Ureter (tissue), 1 donor: ENCODE measurements at regions not wholly inside any gene's neighbourhood (a gene's known extent, or its start where the extent isn't known, plus 50 kb on each side); places are given as distances from the start of the nearest gene placed in this dataset.

Experiments used
- DNase-seq: peaks from one replicate; pipeline ENCODE4 v3.0.0-alpha.2; 2020; ENCODE audit warnings: low spot score
- donor health status: DM: yes; HTN: yes; CAD: no.

DNA sequence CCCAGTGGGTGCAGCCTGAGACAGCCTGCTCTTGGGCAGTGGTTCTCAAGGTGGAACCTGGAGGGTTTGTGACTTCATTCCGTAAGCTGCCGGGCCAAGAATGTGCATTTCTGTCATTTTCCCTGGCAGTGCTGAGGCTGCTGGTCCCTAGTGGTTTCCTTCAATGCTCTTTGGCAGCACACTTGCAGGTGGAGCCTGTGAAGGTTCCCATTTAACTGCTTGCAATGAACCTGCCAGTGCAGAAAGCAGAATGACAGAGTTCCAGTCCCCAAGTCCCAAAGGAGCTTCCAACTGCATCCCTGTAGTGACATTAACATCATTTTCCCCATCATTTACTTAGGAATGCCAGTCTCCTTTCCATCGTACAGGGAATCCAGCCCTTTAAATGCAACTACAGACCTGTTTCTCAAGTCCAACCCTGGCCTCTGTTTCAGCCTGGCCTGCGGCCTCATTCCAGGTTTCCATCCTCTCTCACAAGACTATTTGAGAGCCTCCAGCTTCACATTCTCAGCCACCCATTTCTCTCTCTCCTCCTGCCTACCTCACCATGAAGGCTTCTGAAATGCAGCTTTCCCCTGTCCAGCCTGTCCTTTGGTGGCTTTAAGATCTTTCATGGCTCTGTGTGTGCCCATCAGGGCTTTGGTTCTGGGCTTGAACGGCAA is 149.7 kb upstream of the GGTLC1 start:
- no peak for DNase-seq

DNA sequence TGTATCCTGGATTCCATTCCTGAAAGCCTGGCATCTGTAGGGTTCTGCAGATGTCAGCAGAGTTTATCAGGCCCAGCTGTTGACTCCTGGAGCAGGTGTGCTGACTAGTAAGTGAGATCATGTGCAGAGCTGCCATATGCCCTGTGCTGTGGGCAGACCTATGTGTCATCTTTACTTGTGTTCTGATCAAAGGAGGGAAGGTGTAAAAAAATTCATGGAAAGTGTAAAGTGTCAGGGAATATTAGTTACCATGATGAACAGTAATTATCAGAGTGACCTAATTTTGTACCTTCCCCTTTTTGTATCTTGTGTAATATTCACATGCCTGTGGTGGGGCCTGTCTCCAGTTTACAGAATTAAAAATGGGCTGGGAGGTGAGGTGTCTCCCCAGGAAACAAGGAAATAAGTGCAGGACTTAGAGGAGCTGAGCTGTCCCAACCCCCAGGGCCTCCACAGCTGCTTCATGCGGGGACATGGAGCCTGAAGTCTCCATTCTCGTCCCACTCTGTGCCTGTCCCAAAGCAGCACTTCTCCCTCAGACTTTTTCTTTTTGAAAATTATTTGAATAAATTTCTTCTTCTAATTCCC is 148.2 kb upstream of the GGTLC1 start:
- no peak for DNase-seq

DNA sequence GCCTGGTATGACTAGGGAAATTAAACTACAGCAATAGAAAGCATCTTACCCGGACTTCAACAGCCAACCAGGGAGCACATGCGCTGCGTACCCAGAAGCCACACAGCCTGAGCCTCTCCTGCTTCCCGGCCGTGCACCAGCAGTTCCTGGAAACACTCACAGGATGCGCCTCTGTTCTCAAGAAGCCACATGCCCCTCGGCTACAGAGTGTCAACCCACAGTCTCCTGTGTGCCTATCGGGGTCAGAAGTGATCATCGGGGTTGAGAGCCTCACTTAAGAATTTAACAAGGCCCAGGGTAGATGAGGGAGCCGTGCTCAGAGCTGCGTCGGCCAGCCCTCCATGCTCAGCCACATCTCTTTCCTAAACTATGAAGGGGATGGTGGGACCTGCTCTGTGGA is 147.2 kb upstream of the GGTLC1 start:
- DNase-seq: no peak

DNA sequence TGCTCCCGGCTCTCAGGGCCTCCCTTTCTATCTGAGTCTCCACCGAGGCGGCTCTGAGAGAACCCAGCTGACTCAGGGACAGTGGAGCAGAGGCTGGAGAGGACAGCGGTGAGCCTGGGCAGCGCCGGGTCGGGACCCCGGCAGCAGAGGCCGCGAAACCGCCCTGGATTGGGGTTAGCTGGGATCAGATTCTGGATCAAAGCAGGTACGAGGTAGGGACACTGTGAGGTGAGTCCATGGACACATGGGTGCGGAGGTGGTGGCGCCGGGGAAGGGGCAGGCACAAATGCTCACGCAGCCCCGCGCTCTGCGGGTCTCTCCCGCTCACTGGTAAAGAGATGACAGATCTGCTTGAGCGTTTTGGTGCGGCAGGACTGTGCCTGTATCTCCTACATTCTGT is 146.4 kb upstream of the GGTLC1 start:
- no peak for DNase-seq

DNA sequence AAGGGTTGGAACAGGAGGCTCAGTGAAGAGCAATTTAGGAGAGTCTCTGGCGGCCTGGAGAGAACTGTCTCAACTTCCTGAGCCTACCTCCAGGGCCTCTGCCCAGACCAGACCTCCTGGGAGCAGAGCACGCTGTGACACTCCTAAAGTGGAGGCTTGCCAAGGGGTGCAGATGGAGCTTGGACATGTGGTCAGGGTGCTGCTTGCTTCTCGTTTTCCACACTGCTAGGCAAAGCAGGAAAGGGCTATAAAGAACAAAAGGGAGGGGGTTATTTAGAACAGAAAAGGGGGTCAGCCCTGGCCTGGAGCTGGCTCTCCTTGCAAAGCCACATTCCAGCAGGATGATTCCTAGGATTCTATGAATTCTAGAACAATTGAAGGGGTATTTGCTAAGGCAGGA is 145.7 kb upstream of the GGTLC1 start:
- no peak for DNase-seq

DNA sequence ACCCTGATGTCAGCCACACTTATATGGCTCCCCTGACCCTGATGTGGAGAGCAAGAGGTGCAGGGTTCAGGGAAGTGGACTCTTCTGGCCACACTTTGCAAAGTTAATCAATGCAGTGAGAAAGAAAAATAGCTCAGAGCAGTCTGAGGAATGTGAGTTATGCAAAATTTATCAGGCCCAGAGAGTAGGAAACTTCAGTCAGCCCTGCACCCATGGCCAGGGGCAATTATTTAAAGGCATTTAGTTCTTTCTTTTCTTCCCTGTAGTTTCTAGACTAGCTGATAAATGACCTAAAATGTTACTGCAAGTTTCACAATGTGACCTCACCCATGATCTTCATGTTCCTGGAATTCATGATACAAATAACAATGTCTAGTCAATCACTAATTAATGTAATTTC is 143.7 kb upstream of the GGTLC1 start:
- no peak for DNase-seq

DNA sequence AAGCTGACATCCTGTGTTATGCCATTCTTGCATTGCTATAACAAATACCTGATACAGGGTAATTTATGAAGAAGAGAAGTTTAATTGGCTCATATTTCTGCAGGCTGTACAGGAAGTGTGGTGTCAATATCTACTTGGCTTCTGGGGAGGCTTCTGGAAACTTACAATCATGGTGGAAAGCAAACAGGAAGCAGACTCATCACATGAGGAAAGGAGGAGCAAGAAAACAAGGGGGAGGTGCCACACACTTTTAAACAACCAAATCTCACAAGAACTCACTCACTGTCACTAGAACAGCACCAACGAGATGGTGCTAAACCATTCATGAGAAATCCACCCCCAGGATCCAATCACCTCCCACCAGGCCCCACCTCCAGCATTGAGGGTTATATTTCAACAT is 143.1 kb upstream of the GGTLC1 start:
- DNase-seq: no peak

DNA sequence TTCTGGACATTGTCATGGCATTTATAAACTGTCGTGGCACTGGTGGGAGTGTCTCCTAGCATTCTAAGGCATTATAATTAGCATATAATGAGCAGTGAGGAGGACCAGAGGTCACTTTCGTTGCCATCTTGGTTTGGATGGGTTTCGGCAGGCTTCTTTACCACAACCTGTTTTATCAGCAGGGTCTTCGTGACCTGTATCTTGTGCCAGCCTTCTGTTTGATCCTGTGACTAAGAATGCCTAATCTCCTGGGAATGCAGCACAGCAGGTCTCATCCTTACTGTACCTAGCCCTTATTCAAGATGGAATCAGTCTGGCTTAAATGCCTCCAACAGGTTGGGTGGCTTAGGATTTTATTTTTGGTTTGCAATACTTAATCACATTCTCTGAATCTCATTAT is 142.7 kb upstream of the GGTLC1 start:
- no peak for DNase-seq

DNA sequence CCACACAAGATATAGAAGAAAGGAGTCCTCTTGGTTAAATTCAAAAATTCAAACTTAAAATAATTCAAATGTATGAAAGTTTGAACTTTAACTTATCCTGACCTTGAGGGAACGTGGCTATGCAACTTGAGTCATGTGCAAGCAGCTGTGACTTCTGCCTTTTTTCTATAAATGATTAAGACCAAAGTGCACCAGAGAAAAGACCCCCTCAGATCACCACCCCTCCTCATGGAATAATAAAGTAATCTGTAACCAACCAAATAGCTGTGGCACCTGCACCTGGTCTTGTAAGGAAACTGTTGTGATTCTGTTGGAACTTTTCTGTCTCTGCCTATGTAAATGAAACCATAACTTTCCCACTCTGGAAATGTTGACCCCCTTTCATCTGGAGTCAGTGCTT is 141.1 kb upstream of the GGTLC1 start:
- no peak for DNase-seq

DNA sequence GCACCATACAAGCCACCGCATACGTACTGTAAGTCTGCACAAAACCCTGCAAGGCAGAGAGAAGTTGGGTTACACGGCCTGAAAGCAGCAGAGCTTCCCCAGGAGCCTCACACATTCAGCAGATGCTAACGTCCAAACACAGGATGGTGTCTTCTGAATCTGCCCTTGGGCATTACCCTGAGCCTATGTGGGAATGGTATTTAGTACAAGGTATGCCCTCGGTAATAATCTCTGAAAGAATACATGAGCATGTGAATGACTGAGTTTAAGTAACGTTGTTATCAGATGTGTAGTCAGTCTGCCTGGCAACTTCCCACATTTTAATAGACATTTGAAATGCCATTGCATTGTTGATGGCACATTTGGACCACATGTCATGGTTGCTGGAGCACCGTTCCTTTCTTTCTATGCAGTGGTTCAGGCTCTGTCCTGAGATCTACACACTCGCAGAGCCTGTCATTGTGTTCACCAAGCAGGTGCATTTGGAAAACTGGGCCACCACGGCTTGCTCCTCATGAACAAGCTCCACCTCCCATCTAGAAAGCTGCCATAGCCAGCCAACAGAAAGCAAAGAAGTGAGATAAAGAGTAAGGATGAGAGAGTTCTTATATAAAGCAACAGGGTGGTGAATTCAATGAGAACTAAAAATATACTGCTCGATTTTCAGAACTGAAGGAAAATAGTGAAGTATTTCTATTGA is 136.5 kb upstream of the GGTLC1 start:
- no peak for DNase-seq

DNA sequence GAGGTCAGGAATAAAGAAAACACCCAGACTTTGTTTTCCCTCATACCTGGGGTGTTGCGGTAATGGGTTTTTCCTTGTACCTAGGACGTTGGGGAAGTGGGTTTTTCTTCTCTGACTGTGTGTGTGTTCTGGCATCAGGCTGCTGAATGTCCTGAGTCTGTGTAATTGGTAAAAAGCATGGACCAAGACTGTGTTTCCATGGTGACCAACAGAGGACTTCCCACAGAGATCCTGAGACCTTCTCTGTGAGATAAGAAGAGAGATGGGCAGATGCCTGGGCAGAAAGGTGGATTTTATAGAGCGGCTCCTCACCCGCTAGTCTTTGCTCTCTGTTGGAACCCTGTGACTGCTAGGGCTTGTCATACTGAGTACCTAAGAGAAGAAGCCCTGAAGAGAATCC is 135.4 kb upstream of the GGTLC1 start:
- DNase-seq: no peak

DNA sequence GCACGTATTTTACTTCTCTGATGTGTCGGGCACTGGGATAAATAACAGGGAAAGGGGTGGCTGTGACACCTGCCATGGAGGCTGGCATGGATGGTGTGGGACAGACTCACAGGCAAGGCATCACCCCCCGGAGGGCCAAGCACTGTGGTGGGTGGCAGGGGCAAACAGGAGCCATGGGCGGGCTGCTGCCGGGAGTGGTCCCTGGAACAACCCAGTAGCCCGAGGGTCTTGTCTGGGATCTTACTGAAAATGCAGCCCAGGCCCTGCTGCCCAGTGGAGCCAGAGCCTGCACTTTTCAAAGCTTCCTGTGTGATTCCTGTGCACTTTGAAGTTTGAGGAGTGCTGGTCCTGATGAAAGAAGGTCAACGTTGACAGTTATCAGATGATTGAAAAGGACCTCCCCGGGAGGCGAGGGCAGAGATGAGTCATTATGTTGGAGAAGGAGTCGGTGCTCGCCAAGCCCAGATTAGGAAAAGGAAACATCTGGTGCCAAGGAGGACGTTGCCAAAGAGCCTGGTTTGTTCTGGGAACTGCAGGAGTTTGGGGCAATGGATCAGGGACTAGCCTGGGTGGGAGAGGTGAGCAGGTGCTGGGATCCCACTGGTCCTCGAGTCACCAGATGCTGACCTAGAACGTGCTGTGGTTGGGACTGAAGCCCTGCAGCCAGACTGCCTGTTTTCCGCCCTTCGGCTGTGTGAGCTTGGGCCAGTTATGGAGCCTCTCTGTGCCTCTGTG is 130.0 kb upstream of the GGTLC1 start:
- no peak for DNase-seq

DNA sequence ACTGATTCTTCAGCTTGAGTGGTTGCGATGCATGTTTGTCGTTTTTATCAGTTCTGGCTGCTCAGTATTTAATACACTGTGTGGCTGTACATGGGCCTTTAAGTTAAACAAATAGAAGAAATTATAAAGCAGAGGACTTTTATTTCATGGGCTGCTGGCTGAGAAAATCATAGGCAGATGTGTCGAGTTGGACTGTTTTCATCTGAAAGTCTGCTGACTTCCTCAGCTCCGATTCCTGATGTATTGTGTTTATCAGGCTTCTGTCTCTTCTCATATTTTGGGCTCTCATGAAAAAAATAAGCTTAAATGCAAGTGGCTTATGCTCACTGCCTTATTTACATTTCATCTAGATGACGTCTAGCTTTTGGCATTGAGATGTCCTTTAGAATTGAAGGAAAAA is 129.5 kb upstream of the GGTLC1 start:
- DNase-seq: no peak

DNA sequence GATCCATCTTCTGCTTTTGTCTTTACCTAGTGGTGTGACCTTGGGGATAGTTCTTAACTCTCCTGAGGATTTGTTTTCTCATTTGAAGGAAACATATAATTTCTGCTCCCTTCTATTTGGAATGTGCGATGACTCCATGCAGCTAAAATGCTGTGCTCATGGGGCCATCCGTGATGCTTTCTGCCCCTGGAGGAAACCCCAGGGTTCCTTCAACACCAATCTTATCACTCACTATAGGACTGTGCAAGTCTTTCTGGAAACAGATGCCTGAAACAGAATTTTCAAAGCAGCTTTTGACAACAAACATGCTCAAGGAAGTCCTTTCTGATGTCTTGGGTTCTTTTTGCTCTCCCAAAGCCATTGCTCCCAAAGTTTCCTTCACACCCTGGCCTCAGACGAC is 128.8 kb upstream of the GGTLC1 start:
- DNase-seq: no peak

DNA sequence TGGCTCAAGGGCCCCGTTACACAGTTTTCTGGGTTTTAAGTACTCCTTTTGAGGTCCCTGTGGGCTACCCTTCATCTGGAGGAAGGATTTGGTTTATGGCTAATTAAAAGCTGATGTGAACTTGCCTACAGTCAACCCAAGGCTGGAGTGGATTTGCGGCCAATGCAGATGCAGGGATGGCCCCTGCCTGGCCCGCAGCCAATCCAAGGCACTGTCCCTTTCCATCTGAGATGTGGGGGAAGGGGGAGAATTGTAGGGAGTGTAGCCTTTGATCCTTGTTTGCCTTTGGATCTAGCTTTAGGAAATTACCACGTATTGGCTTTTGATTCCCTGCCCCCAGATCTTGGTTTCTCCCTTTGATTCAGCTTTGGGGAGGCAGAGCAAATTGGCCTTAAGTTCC is 128.0 kb upstream of the GGTLC1 start:
- DNase-seq: no peak

DNA sequence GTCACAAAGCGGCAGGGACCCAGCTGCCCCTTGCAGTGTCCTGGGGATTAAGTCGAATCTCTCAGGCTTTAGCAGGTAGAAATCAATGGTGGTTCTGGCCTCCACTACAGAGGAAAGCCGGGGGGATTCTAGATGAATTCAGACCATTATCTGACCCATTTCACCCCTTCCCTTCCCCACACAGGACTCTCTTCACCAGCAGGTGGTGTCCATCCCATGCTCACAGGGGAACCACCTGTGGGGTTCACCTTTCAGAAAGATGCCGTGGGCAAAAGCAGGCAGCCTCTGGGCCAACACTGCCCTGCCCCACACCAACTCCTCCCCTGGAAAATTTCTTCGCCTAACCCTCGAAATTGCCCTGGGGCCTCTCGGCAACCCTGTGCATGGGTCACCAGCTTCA is 123.8 kb upstream of the GGTLC1 start:
- no peak for DNase-seq

DNA sequence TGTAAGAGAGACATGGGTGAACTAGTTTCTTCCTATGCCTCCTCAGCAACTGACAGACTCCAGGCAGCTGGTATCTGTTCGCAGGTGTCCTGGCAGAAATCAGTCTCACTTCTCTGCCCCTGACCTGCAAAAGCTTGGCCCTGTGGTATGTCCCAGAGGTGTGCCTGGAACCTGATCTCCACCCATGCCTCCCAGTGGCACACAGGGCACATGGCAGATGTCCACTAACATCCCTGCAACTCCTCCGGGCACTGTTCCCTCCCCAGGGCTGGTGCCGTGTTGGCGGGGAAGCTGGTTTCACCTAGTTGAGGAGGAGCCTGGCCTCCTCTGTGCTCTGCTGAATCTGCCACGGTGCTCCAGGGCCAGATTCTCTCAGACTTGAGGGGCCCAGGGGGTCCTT is 123.3 kb upstream of the GGTLC1 start:
- no peak for DNase-seq

DNA sequence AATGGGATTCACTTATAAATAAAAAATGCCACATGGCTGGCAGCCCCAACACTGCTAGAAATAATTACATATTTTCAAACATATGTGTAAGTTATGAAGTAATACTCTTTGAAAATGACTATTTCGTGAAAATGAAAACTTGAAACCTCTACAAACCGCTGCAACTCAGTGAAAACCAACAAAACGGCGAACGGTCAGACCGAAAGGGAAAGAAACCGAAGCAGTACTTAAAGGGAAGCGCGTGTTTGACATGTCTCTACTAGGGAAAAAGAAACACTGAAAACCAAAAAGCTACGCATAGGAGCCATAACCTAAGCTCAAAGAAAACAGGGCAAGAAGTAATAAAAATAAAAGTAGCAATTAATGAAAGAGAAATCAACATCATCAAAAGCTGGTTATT is 121.0 kb upstream of the GGTLC1 start:
- no peak for DNase-seq

DNA sequence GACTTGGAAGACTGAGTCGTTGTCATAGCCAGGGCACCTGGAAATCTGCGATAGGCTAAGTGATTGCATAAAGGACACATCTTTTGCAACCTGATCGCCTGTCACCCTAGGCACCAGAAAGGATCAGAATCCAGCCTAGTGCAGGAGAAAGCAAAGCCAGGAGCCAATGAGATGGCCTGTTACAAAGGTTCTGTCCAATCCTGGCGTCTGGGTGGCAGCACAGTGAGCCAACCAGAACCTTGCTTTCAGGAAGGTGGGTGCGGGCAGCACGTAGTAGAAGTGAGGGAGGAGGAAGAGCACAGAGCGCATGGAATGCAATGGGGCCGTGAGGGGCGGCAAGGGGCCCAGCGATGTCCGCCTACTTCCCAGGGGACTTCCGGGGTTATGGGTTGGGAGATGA is 120.4 kb upstream of the GGTLC1 start:
- no peak for DNase-seq

DNA sequence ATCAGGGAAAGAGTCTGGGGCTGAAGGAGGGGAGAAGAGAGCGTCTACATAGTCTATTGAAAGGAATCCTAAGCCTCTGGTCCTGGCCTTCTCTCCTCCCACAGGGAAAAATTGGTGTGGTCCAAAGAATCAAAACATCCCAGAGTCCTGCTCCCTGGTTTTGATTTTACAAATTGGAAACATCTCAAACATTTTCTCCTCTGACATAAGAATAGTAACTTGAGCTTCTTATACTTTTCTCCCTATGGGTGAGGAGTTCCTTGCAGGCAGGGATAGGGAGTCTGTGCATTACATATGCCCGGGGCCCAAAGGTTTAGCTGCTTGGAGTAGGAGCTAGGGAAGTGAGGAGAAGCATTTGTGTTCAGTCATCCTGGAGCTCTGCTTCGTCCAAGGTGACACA is 120.0 kb upstream of the GGTLC1 start:
- no peak for DNase-seq

DNA sequence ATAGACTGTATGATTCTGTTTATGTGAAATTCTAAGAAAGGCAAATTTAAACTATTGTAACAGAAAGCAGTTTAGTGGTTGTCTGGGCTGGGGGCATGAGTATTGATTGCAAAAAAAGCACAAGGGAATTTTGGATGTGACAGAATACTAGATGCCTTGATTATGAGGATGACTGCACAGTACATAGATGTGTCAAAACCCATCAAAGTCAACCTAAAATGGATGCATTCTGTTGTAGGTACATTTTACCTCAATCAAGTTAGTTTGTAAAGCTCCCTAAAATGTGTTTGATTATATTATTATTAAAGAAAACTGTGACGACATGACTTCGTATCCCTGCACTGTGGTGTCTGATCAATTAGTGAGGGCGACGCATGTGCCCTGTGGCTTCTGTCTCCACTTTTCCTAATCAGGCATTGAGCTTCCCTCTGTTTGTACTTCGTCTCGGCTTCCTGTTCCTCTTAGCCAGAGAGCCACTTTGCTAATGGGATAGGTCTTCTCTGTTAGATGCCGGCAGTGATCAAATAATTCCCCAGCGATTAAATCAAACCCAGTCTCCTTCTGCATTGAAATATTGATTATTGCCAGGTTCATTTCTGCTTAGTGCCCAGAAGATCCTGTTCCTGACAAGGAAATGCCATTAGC is 118.3 kb upstream of the GGTLC1 start:
- no peak for DNase-seq

DNA sequence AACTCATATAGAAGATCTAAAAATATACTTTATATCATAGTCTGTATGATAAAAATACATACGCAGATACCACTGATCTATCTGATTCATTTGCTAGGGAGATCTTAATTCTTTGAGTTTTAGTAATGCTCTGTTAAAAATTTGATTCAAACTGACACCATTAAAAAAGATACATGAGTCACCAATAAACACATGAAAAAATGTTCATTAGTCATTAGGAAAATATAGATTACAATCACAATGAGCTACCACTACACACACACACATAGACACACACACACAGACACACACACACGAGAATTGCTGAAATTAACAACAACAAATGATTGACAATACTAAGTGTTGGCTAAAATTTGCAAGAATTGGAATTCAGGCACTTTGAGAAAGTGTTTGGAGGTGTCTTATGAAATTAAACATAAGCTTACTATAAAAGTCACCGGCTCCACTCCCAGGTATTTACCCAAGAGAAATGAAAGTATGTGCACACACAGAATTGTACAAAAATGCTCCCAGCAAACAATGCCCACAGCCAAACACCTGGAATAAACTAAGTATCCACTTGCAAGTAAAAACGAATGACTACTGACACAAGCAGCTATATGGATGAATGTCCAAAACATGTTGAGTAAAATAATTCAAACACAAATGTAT is 117.7 kb upstream of the GGTLC1 start:
- DNase-seq: no peak
